HL-60 (cell line): ENCODE measurements at regions not wholly inside any gene's neighbourhood (a gene's known extent, or its start where the extent isn't known, plus 50 kb on each side); places are given as distances from the start of the nearest gene placed in this dataset.

ENCODE experiments used
- DNase-seq, 2 experiments: peaks; one replicate each; pipeline ENCODE4 v3.0.0-alpha.2; 2010 to 2020; ENCODE audit warnings: low read depth in 1 of 2, low spot score in 1 of 2
- H3K27ac ChIP-seq: fragments of 250-450 bp; sonication (Bioruptor Pico); replicated peaks from 2 replicates; pipeline ENCODE4 v1.5.1; 2020; ENCODE audit warnings: mild to moderate bottlenecking, moderate library complexity
- H3K27me3 ChIP-seq: fragments of 250-450 bp; sonication (Bioruptor Pico); 2 replicates; pipeline ENCODE4 v1.5.1; 2021; ENCODE audit warnings: mild to moderate bottlenecking, moderate library complexity; ENCODE audit not compliant: insufficient read depth, poor library complexity, severe bottlenecking
- H3K4me3 ChIP-seq: replicated peaks from 2 replicates; pipeline ENCODE4 v1.5.1; 2011; ENCODE audit warnings: mild to moderate bottlenecking, control low read depth, low read length; ENCODE audit not compliant: insufficient read depth
- GABPA ChIP-seq: IDR thresholded peaks from 2 replicates; pipeline ENCODE4 v1.6.1; 2012; ENCODE audit warnings: low read depth
- POLR2AphosphoS5 ChIP-seq: IDR thresholded peaks from 2 replicates; pipeline ENCODE4 v1.6.1; 2012; ENCODE audit warnings: low read depth
- SPI1 ChIP-seq: IDR thresholded peaks from 2 replicates; pipeline ENCODE4 v1.6.1; 2012; ENCODE audit warnings: low read depth, mild to moderate bottlenecking, borderline replicate concordance
- TF ChIP-seq, protein P1 (sequence below): IDR thresholded peaks from one replicate; pipeline ENCODE4 v1.5.1; 2011; ENCODE audit warnings: low read length, control low read depth, inconsistent platforms; ENCODE audit not compliant: insufficient read depth
- TF ChIP-seq, protein P2 (sequence below): IDR thresholded peaks from 2 replicates; pipeline ENCODE4 v1.6.1; 2012; ENCODE audit warnings: low read depth; ENCODE audit not compliant: insufficient replicate concordance

DNA sequence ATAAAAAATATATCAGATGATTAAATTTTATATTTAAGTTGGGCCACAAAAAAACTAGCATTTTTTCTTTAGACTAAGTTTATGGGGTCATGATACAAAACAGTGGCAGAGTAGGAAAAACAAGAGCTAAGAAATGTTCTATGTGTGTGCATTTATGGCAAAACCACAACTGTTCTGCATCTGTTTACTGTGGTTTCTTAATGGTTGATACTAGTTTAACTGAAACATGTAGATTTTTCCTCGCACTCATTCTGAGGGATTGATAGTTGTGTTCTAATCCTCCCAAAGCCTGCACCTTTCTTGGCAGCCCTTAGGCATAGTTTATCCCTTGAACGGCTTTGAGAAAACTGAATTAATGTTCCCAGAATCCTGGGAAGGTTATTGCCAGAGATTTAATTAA, 66.6 kb upstream of the PHYHIPL start:
- no peak for DNase-seq
- H3K4me3 ChIP-seq = no peak overlapping the region
- H3K27ac ChIP-seq = no peak overlapping the region
- H3K27me3 ChIP-seq = no peaks in the 10 kb centered on the region
- TF ChIP-seq POLR2AphosphoS5 (no peak), SPI1 (no peak), GABPA (no peak)
- TF ChIP-seq, protein P1, sequence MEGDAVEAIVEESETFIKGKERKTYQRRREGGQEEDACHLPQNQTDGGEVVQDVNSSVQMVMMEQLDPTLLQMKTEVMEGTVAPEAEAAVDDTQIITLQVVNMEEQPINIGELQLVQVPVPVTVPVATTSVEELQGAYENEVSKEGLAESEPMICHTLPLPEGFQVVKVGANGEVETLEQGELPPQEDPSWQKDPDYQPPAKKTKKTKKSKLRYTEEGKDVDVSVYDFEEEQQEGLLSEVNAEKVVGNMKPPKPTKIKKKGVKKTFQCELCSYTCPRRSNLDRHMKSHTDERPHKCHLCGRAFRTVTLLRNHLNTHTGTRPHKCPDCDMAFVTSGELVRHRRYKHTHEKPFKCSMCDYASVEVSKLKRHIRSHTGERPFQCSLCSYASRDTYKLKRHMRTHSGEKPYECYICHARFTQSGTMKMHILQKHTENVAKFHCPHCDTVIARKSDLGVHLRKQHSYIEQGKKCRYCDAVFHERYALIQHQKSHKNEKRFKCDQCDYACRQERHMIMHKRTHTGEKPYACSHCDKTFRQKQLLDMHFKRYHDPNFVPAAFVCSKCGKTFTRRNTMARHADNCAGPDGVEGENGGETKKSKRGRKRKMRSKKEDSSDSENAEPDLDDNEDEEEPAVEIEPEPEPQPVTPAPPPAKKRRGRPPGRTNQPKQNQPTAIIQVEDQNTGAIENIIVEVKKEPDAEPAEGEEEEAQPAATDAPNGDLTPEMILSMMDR = no peak
- TF ChIP-seq, protein P2, sequence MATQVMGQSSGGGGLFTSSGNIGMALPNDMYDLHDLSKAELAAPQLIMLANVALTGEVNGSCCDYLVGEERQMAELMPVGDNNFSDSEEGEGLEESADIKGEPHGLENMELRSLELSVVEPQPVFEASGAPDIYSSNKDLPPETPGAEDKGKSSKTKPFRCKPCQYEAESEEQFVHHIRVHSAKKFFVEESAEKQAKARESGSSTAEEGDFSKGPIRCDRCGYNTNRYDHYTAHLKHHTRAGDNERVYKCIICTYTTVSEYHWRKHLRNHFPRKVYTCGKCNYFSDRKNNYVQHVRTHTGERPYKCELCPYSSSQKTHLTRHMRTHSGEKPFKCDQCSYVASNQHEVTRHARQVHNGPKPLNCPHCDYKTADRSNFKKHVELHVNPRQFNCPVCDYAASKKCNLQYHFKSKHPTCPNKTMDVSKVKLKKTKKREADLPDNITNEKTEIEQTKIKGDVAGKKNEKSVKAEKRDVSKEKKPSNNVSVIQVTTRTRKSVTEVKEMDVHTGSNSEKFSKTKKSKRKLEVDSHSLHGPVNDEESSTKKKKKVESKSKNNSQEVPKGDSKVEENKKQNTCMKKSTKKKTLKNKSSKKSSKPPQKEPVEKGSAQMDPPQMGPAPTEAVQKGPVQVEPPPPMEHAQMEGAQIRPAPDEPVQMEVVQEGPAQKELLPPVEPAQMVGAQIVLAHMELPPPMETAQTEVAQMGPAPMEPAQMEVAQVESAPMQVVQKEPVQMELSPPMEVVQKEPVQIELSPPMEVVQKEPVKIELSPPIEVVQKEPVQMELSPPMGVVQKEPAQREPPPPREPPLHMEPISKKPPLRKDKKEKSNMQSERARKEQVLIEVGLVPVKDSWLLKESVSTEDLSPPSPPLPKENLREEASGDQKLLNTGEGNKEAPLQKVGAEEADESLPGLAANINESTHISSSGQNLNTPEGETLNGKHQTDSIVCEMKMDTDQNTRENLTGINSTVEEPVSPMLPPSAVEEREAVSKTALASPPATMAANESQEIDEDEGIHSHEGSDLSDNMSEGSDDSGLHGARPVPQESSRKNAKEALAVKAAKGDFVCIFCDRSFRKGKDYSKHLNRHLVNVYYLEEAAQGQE = no peak

DNA sequence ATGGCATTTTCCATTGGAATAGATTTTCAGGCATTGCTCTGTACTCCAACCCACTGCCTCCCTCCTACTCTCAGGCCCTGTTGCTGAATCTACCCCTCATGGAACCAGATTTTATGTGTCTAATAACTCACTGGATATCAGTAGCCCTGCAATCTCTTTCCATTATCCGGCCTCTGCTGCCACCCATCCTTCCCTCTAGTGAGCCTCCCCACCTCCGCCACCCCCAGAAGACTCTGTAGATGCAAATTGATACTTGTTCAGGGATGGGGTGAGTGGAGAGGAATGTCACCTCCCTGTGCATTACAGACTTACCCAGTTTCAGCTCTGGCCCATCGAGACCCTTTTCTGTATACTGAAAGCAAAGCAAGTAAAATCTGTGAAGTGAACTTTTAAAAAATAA, 52.3 kb upstream of the PHYHIPL start:
- no peak overlapping the region for H3K27ac ChIP-seq
- no peak overlapping the region for H3K4me3 ChIP-seq
- H3K27me3 ChIP-seq = peaks cover 2% of the 10 kb centered on the region
- TF ChIP-seq POLR2AphosphoS5 = no peak
- TF ChIP-seq, protein P2 = no peak
- TF ChIP-seq SPI1 = no peak
- TF ChIP-seq, protein P1 = no peak
- no peak for TF ChIP-seq GABPA
- DNase-seq = no peak

DNA sequence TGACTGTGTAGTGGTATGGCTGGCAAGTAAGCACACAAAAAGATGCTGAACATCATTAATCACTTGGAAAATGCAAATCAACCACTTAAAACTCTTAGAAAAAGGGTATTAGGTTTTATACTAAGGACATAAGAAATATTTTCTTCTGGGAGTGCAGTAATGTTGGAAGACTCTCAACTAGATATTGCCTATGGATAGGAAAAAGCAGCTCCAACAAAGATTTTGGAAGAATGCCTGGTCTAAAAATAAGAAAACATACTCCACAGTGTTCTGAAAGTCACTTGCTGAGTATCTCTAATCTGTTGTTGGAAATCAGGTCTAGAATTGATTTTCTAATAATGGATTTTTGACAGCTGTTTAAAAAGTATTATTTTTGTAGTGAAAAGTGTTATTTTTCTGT, 50.8 kb upstream of the PHYHIPL start:
- no peak for TF ChIP-seq GABPA
- TF ChIP-seq, protein P1 = no peak
- TF ChIP-seq, protein P2 = no peak
- no peak for TF ChIP-seq SPI1
- TF ChIP-seq POLR2AphosphoS5 = no peak
- DNase-seq = no peak
- Histone ChIP-seq H3K27me3 (peaks cover 2% of the 10 kb centered on the region), H3K4me3 (no peak overlapping the region), H3K27ac (no peak overlapping the region)
